ENCODE measurements at regions not wholly inside any gene's neighbourhood (a gene's known extent, or its start where the extent isn't known, plus 50 kb on each side); places are given as distances from the start of the nearest gene placed in this dataset.
A peak's percentile ranks its signal among the peaks of the same experiment; 100 is the strongest.
"Not testable (repeated sequence)": the region's sequence is repeated elsewhere in the genome, so short reads cannot be mapped to it uniquely, and the experiment has no call there.

DNA sequence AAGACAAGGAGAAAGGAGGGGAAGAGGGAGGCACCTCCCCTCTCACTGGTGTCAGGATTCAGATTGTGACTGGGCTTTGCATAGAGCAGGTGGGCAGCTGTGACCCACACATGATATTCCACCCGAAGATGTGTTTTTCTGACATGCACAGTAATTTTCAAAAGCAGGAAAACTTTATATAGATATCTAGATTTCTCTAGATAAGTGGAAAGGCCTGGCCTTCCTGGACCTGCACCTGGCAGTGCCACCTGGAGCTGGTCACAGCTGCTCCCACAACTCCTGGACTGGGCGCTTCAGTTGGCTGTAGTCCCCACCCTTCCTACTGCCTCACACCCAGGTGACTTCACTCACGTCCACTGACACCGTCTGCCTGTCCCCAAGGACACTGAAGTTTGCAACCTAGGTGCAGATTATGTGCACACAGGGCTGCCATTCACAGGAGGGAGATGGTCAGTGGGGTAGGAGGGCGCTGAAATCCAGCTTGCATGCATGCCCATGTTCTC lies 70.4 kb upstream of the PLGLB2 start:
- H3K4me1 Mint-ChIP-seq, H3K9me3 Mint-ChIP-seq, H3K27ac Mint-ChIP-seq, DNase-seq, H3K27me3 Mint-ChIP-seq, H3K4me3 Mint-ChIP-seq, ATAC-seq: not testable (repeated sequence)

DNA sequence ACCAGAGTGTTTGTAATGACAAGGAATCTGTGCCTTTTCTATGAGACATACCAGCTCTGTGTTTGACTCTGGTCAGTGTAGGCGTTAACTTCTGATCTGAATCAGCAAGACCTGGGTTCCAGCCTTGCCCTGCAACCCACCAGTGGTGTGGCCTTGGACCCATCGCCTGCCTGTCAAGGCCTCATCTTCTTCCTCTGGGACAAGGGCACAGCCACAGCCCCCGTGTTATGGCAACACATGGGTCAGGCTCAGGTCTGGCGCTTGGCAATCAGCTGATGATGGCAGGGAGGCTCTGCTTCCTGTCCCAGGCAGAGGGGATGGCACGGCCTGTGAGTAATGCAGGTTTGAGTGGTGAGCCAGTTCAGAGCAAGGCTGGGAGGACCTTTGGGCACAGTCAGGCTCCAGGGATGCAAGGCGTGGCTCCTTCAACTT lies 69.1 kb upstream of the PLGLB2 start:
- not testable (repeated sequence) for H3K4me1 Mint-ChIP-seq, H3K9me3 Mint-ChIP-seq, H3K27ac Mint-ChIP-seq, H3K27me3 Mint-ChIP-seq, H3K4me3 Mint-ChIP-seq, DNase-seq
- ATAC-seq: peak; percentile 81

DNA sequence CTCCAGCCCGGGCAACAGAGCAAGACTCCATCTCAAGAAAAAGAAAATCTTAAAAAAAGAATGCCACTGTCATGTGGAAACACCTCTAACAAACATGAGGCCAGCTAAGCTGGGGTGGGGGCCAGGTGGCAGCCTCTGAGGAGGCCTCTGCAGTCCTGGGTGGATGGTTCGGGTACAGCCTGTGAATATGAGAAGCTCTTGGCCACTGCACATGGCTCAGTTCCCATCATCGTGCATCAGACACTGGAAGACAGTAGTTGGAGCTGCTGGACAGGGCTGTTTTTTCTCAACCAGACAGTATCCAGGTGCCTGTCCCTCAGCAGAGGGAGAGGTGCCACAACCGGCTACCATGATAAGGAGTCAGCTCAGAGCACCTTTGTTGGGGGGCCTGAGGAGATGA lies 67.9 kb upstream of the PLGLB2 start:
- H3K27ac Mint-ChIP-seq, DNase-seq, H3K4me3 Mint-ChIP-seq, H3K27me3 Mint-ChIP-seq, H3K9me3 Mint-ChIP-seq, ATAC-seq, H3K4me1 Mint-ChIP-seq: not testable (repeated sequence)

DNA sequence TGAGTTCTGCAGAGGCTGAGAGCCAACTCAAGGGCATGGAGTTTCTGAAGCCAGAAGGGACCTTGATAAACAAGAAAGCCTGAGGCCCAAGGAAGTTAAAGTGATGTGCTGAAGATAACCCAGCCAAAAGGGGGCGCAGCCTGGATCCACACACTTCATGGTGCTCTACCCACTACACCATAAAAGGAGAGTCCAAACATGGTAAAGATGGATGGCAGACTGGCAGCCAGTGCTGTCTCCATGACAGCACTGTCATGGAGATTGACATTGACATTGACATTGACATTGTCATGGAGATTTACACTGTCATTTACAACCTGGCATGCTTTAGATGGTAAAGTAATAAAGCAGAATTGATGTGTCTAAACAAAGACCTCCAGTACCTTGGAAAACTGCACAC lies 67.2 kb upstream of the PLGLB2 start:
- not testable (repeated sequence) for DNase-seq, H3K27me3 Mint-ChIP-seq, H3K27ac Mint-ChIP-seq, H3K9me3 Mint-ChIP-seq, H3K4me3 Mint-ChIP-seq, ATAC-seq
- peaks cover 13% of the 10 kb centered on the region for H3K4me1 Mint-ChIP-seq

DNA sequence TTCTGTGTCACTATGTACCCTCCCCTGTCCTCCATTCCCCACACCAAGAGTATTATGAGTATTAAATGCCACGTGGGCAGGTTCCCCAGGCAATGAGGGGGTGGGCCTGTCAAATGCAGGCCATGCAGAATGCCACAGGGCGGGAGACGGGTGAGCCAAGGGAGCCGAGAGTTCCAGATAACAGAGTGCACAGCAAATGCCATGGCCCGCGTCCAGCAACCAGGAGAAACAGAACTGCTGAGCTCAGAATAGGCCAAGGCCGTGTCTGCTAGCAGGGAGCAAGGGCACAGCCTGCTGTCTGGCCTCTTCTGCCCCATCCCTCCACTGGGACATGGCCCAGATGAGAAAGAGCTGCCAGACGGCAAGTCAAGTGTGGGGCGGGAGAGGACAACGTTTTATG lies 64.4 kb upstream of the PLGLB2 start:
- not testable (repeated sequence) for H3K27ac Mint-ChIP-seq, DNase-seq, H3K4me3 Mint-ChIP-seq, ATAC-seq, H3K27me3 Mint-ChIP-seq, H3K9me3 Mint-ChIP-seq
- H3K4me1 Mint-ChIP-seq: peaks cover 11% of the 10 kb centered on the region

DNA sequence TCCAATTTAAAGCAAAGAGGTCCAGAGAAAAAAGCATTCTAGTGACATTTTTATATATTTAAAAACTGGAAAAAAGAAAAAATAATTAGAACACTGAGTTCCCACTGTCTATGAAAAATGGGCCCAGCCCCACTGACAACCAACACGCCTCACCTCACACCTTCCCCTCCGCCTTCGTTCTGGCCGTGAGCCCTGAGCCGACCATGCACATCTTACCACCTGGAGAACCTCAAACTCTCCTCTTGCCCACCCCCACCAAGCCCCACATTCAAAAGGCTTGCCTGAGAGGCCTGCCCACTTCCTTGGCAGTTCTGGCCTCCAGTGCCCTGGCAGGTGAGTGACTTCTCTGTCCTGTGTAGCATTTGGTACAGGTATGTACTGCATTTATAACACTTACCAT lies 63.9 kb upstream of the PLGLB2 start:
- H3K27me3 Mint-ChIP-seq, H3K4me3 Mint-ChIP-seq, H3K4me1 Mint-ChIP-seq, H3K27ac Mint-ChIP-seq, DNase-seq, ATAC-seq, H3K9me3 Mint-ChIP-seq: not testable (repeated sequence)

DNA sequence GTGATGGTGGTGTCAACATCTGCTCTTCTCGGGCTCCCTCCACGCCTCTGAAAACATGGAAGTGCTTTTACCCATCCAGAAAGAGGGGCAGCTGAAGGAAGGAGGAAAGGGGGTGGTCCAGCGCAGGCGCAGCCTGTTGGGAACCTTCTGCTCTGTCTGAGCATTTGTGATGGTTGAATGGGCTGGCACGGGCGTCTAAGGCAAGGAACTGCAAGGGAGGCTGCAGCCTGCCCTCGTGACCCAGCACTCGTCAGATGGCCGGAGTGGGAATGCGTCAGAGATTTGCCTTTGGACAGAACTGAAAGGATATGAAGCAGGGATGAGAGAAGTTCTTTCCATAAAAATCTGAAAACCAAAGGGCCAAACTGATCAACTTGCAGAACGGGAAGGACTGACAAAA lies 62.3 kb upstream of the PLGLB2 start:
- DNase-seq, H3K27me3 Mint-ChIP-seq, ATAC-seq: not testable (repeated sequence)

DNA sequence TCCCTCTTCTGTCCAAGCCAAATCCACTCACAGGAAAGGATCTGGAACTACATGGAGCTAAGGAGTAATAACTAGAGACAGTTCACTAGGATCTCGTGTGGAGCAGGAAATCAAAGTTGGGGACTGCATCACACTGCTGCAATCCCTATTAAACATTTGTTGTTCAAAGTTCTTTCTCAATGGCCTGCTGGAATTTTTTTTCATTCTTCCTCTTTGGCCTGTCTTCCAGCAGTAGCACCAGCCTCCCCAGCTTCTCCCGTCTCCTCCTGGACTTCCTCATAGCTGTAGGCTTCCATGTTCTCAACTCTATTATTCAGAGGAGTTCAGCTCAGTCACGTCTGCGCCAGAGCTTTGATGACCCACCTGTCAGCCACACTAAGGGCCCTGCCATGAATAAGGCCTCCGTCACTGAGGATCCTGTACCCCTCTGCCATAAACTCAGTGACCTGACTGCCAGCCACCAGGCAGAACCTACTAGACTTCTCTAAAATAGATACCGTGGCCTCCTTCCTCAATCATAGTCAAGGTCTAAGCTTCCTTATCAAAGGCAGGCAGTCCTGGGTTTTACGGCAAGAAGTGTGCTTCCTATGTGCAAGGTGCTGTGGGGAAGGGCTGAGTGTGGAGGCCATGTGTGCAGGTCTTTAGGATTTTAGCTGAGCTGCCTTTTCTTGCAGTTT lies 60.9 kb upstream of the PLGLB2 start:
- H3K4me3 Mint-ChIP-seq, H3K27ac Mint-ChIP-seq, H3K9me3 Mint-ChIP-seq, ATAC-seq, H3K4me1 Mint-ChIP-seq, H3K27me3 Mint-ChIP-seq, DNase-seq: not testable (repeated sequence)

More for the DNA sequence above, 62.3 kb upstream of the PLGLB2 start:
- H3K9me3 Mint-ChIP-seq, H3K4me1 Mint-ChIP-seq, H3K27ac Mint-ChIP-seq, H3K4me3 Mint-ChIP-seq: not testable (repeated sequence)

DNA sequence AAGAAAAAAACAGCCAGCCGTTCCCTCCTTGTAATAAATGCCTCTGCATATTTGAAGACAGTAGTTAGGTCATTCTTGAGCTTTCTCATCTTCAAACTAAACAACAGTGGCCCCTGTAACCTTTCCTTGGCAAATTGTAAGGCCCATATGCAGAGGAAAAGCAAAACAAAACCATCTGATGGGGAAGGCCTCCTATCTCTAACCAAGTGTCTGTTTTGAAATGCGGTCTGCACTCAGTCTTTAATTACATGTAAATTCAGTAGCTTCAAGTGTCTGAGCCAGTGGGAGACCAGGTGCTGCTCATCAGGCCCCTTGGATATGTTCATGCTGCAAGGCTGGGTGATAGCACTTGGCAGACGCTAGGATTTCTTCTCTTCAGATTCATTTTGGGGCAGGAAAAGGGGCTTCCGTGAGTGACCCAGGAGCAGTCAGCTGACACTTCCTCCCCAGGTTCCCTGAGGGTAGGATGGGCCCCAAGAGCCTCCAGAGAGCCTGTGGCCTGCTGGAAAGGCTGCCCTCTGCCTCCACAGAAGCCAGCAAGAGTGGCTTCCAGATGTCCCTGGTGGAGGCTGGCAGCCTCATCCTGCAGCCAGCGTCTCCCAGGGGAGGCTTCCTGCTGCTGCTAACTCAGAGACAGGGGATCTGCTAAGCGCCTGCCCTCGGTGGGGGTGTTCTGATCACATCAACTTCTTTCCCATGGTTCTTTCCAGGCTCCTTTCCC lies 60.2 kb upstream of the PLGLB2 start:
- H3K4me1 Mint-ChIP-seq: peaks cover 15% of the 10 kb centered on the region
- not testable (repeated sequence) for DNase-seq, H3K27me3 Mint-ChIP-seq, H3K27ac Mint-ChIP-seq, H3K9me3 Mint-ChIP-seq, ATAC-seq, H3K4me3 Mint-ChIP-seq

DNA sequence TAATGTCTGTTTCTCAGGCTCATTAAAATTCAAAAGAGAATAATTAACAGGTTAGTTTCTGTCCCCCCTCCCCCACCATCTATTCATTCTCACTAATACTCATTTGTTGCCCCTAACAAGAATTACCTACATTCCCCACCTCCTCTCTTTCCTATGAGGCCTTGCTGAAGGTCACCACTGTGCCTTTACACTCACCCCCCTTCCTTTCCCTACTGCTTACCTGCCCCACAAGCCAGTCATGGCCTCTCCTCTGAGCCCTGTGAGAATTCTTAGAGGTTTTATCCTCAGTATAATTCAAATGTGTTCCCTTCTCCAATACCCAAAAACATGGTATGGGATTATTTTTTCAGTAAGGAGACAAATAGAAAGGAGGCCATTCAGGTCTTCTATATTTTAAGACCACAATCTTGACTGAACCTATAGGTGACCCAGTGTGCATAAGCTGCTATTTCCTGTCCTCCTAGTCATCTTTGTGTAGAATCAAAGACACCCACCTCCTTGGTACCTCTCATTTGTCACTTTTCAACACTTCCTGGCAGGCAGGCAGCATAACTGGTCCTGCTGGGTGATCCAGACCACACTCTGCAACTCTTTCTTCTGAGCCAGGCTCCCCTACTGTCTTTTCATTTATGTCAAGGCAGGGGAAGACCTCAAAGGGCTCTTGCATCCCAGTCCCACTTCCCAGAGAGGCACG lies 55.8 kb upstream of the PLGLB2 start:
- not testable (repeated sequence) for H3K27me3 Mint-ChIP-seq, H3K4me3 Mint-ChIP-seq, H3K9me3 Mint-ChIP-seq, DNase-seq
- Mint-ChIP-seq H3K4me1 (peaks cover 12% of the 10 kb centered on the region), H3K27ac (peak overlapping the region in 1 of 2 donors; percentile 27)
- ATAC-seq: peak; percentile 90

DNA sequence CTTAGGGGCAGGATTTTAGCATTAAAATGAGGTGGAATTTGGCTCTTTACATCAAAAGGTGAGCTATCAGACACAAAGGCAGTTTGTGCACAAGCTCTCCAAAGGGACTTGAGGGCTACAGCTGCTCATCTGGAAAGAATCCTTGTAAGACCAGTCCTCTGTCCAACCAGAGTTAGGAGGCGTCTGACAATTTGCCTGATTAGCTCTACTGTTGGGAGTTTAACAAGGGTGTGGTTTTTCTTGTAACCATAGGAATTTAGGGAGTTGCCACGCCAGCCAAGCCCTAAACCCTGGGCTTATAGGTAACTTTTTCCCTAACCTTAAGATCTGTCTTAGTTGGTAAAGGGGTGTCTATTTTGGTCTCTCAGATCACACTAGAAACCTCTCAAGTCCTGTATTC lies 55.0 kb upstream of the PLGLB2 start:
- H3K27ac Mint-ChIP-seq, H3K4me3 Mint-ChIP-seq, H3K9me3 Mint-ChIP-seq, ATAC-seq, DNase-seq, H3K27me3 Mint-ChIP-seq: not testable (repeated sequence)
- peaks cover 12% of the 10 kb centered on the region for H3K4me1 Mint-ChIP-seq

DNA sequence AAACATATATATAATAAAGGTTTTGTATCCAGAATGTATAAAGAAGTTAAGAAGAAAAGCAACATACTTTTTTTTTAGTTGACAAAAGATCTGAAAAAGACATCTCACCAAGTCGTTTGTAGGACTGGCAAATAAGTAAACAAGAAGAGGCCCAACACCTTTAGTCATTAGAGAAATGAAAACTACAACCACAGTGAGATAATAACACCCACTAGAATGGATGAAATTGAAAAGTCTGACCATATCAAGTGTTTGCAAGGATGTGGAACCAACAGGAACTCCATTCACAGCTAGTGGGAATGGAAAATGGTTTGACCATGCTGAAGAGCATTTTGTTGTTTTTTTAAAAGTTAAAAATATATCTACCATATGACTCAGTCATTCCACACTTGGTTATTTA lies 54.0 kb upstream of the PLGLB2 start:
- H3K27ac Mint-ChIP-seq, H3K4me3 Mint-ChIP-seq, DNase-seq, H3K27me3 Mint-ChIP-seq, H3K9me3 Mint-ChIP-seq: not testable (repeated sequence)
- peak; percentile 70 for ATAC-seq
- peaks cover 12% of the 10 kb centered on the region for H3K4me1 Mint-ChIP-seq

DNA sequence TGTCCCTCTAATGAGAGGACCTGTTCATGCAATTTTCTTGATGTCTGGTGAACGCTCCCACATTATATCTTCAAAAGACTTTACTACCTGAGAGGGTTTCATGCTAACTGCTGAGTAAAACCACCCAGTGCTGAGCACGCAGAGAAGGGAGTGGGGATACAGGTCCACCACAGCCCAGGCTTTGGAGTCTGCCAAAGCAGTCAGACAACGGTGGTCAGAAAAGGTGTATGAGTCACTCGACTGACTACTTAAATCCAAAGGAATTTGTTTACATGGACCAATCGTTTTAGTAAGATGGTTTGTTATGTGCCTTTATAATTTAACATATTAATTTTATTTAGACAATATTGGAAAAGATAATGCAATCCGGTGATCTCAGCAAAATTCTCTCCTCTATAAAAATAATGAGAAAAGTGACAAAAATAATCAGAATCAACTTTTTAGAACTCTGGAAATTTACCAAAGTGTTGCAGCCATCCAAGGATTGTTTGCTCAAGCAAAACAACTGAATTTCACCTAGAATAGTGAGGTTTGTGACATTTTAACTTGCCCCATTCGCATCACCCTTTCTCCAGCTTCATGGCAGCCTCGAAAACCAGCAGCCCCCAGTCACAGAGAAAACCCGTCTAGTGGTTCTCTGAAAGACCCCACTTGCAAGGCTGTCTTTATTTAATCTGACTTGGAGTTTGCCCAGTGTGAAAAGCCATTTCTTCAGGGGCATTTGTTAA lies 52.1 kb upstream of the PLGLB2 start:
- not testable (repeated sequence) for DNase-seq, ATAC-seq, H3K27me3 Mint-ChIP-seq, H3K9me3 Mint-ChIP-seq, H3K4me3 Mint-ChIP-seq, H3K27ac Mint-ChIP-seq
- H3K4me1 Mint-ChIP-seq: peaks cover 12% of the 10 kb centered on the region
